ENCODE measurements at regions not wholly inside any gene's neighbourhood (a gene's known extent, or its start where the extent isn't known, plus 50 kb on each side); places are given as distances from the start of the nearest gene placed in this dataset.
"Not testable (repeated sequence)": the region's sequence is repeated elsewhere in the genome, so short reads cannot be mapped to it uniquely, and the experiment has no call there.

GRCh38 chr4:131595140-131595539, 1554.0 kb upstream of the PCDH10 start:
- no peak for DNase-seq

GRCh38 chr4:131603705-131604104, 1545.4 kb upstream of the PCDH10 start:
- DNase-seq: no peak

- DNase-seq: no peak
These were observed 1540.1 kb upstream of the PCDH10 start for GRCh38 chr4:131609039-131609438.

- not testable (repeated sequence) for DNase-seq
These were observed 1538.6 kb upstream of the PCDH10 start for GRCh38 chr4:131610517-131610916.

- no peak for DNase-seq
These were observed 1535.8 kb upstream of the PCDH10 start for GRCh38 chr4:131613086-131613823.

GRCh38 chr4:131613824-131614216, 1535.3 kb upstream of the PCDH10 start:
- no peak for DNase-seq

GRCh38 chr4:131632877-131633276, 1516.2 kb upstream of the PCDH10 start:
- no peak for DNase-seq

GRCh38 chr4:131635191-131635590, 1513.9 kb upstream of the PCDH10 start:
- DNase-seq: no peak

- DNase-seq: no peak
These were observed 1510.3 kb upstream of the PCDH10 start for GRCh38 chr4:131638781-131639180.

- no peak for DNase-seq
These were observed 1504.5 kb upstream of the PCDH10 start for GRCh38 chr4:131644619-131645018.

GRCh38 chr4:131649227-131649626, 1499.9 kb upstream of the PCDH10 start:
- no peak for DNase-seq

GRCh38 chr4:131650951-131651350, 1498.1 kb upstream of the PCDH10 start:
- DNase-seq: no peak

GRCh38 chr4:131683314-131683713, 1465.8 kb upstream of the PCDH10 start:
- not testable (repeated sequence) for DNase-seq

- DNase-seq: no peak
These were observed 1427.2 kb upstream of the PCDH10 start for GRCh38 chr4:131721883-131722282.

- not testable (repeated sequence) for DNase-seq
These were observed 1426.0 kb upstream of the PCDH10 start for GRCh38 chr4:131723069-131723468.

GRCh38 chr4:131724847-131725246, 1424.2 kb upstream of the PCDH10 start:
- DNase-seq: not testable (repeated sequence)

- not testable (repeated sequence) for DNase-seq
These were observed 1423.6 kb upstream of the PCDH10 start for GRCh38 chr4:131725521-131725920.

GRCh38 chr4:131726940-131727339, 1422.2 kb upstream of the PCDH10 start:
- not testable (repeated sequence) for DNase-seq

- DNase-seq: not testable (repeated sequence)
These were observed 1421.7 kb upstream of the PCDH10 start for GRCh38 chr4:131727418-131727817.

GRCh38 chr4:131729205-131729604, 1419.9 kb upstream of the PCDH10 start:
- DNase-seq: not testable (repeated sequence)

- not testable (repeated sequence) for DNase-seq
These were observed 1419.2 kb upstream of the PCDH10 start for GRCh38 chr4:131729716-131730398.

- not testable (repeated sequence) for DNase-seq
These were observed 1418.5 kb upstream of the PCDH10 start for GRCh38 chr4:131730574-131730973.

GRCh38 chr4:131732034-131732630, 1417.0 kb upstream of the PCDH10 start:
- DNase-seq: not testable (repeated sequence)

GRCh38 chr4:131734321-131734720, 1414.8 kb upstream of the PCDH10 start:
- not testable (repeated sequence) for DNase-seq
